Activated CD4-positive, CD25-positive, alpha-beta regulatory T cell treated with anti-CD3 and anti-CD28 coated beads, Interleukin-2, amount 50 U/mL, for 16 hours (primary cell): ENCODE measurements at regions not wholly inside any gene's neighbourhood (a gene's known extent, or its start where the extent isn't known, plus 50 kb on each side); places are given as distances from the start of the nearest gene placed in this dataset.

Experiments
- DNase-seq: peaks from one replicate; pipeline ENCODE4 v3.0.0-alpha.2; 2020; ENCODE audit warnings: low read depth, low spot score

- DNase-seq, result no peak
Observed at GRCh38 chr3:189049458-189050236, 122.1 kb upstream of the TPRG1 start.

- no peak for DNase-seq
Observed at GRCh38 chr3:189053322-189053721, 118.4 kb upstream of the TPRG1 start.

- DNase-seq, result no peak
Observed at GRCh38 chr3:189056646-189057335, 115.0 kb upstream of the TPRG1 start.

- DNase-seq, result no peak
Observed at GRCh38 chr3:189057369-189057768, 114.4 kb upstream of the TPRG1 start.

GRCh38 chr3:189058071-189058470 is 113.7 kb upstream of the TPRG1 start:
- DNase-seq, result no peak

- no peak for DNase-seq
Observed at GRCh38 chr3:189070965-189071364, 100.8 kb upstream of the TPRG1 start.

- no peak for DNase-seq
Observed at GRCh38 chr3:189071446-189071845, 100.3 kb upstream of the TPRG1 start.

GRCh38 chr3:189076449-189076848 is 95.3 kb upstream of the TPRG1 start:
- DNase-seq, result no peak

GRCh38 chr3:189080745-189081144 is 91.0 kb upstream of the TPRG1 start:
- no peak for DNase-seq

GRCh38 chr3:189082666-189083427 is 88.9 kb upstream of the TPRG1 start:
- no peak for DNase-seq

GRCh38 chr3:189084620-189085019 is 87.2 kb upstream of the TPRG1 start:
- DNase-seq, result no peak

- no peak for DNase-seq
Observed at GRCh38 chr3:189092547-189092946, 79.2 kb upstream of the TPRG1 start.

- no peak for DNase-seq
Observed at GRCh38 chr3:189094539-189094938, 77.2 kb upstream of the TPRG1 start.

- no peak for DNase-seq
Observed at GRCh38 chr3:189096092-189096491, 75.7 kb upstream of the TPRG1 start.

GRCh38 chr3:189099031-189099471 is 72.7 kb upstream of the TPRG1 start:
- DNase-seq, result no peak

- no peak for DNase-seq
Observed at GRCh38 chr3:189099505-189100290, 72.1 kb upstream of the TPRG1 start.

GRCh38 chr3:189100866-189101265 is 70.9 kb upstream of the TPRG1 start:
- DNase-seq, result no peak

GRCh38 chr3:189101594-189101993 is 70.2 kb upstream of the TPRG1 start:
- no peak for DNase-seq

- no peak for DNase-seq
Observed at GRCh38 chr3:189103208-189103607, 68.6 kb upstream of the TPRG1 start.

GRCh38 chr3:189108067-189108466 is 63.7 kb upstream of the TPRG1 start:
- no peak for DNase-seq

- DNase-seq, result no peak
Observed at GRCh38 chr3:189108735-189109134, 63.0 kb upstream of the TPRG1 start.

GRCh38 chr3:189109145-189109544 is 62.6 kb upstream of the TPRG1 start:
- DNase-seq, result no peak
